SH-SY5Y (cell line): ENCODE measurements at regions not wholly inside any gene's neighbourhood (a gene's known extent, or its start where the extent isn't known, plus 50 kb on each side); places are given as distances from the start of the nearest gene placed in this dataset.

Experiments used
- GATA2 ChIP-seq: IDR thresholded peaks from 2 replicates; pipeline ENCODE4 v1.6.1; 2011; ENCODE audit warnings: mild to moderate bottlenecking, low read depth, low read length
- GATA3 ChIP-seq: IDR thresholded peaks from 2 replicates; pipeline ENCODE4 v1.6.1; 2011; ENCODE audit warnings: low read depth, mild to moderate bottlenecking, low read length, moderate library complexity

DNA sequence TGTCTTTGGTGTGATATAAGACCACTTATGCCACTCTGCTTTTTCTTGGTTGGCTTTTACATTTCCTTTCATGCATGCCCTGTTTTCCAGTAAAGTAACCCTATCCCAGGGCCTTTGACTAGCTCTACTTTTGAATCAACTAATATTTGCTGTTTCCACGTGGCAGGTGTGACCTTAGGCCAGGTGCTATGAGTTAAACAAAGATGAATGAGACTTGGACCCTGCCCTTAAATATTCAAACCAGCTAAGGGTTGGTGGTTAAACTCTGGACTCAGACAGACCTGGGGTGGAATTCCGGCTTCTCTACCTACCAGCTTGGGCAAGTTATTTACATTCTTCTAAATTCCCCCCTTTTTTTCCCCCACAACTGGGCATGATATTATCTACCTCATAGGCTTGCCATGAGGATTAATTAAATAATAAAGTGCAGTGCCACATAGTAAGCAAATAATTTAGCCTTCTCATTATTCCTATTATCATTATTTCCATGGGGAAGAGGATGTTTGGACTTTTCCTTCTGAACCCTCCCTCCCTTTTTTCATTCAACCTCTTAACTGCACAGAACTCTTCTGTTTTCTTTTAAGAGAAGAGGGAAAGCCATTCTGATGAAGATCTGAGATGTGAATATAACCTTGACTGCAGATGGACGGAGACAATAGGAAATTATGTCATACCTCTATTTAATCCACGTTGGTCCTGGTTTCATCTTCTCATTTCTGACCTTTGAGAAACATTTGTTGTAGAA is 143.6 kb upstream of the TNFAIP3 start:
- TF ChIP-seq GATA3, result no peak
- no peak for TF ChIP-seq GATA2

DNA sequence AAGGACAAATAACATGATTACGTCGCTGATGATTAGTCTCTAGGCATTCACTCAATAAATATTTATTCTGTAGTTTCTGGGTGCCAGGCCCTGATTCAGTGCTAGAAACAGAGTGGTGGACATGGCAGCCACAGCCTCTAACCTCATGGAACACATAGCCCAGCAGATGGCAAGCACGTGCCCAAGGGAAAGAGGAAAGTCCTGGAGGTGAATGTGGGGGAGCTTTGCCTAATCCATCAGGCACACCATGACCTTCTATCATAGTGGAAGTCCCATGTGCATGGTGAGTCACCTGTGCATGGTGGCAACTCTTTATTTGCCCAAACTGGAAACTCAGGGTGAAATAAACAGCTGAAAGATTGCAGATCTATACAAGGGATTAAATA is 143.0 kb upstream of the TNFAIP3 start:
- TF ChIP-seq GATA2, result no peak
- no peak for TF ChIP-seq GATA3

DNA sequence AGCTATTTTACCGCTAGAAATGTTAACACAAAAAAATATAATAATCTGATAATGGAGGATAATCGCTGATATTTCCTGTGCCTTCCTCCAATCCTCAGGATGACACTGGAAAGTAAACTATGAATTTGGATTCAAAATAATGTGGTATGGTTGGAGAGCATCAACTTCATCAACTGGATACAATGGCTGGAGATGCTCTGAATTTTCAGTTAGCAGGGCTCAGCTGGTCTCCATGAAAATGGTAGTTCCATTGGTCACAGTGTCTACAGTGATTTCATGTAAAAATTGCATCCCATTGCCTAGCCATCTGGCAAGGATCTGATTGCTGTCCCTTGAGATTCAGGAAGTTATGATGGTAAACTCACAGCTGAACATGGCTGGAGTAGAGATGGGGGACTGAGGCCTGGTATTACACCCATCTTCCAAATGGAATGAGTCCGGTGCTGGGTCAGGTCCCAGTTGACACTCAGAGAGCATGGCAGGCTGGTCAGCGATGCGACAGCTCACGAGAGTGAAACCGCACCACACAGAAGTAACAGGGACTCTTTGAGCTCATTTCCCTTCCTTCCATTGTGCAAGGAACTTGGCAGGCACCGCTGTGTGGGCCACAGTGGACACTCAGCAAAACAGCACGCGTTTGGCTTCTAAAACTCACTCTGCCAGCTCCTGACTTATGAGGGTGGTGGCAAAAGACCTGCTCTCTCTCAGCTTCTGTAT is 142.4 kb upstream of the TNFAIP3 start:
- TF ChIP-seq GATA2 (no peak), GATA3 (no peak)

GRCh38 chr6:137725949-137726348 is 141.1 kb upstream of the TNFAIP3 start:
- TF ChIP-seq GATA3 (no peak), GATA2 (no peak)

DNA sequence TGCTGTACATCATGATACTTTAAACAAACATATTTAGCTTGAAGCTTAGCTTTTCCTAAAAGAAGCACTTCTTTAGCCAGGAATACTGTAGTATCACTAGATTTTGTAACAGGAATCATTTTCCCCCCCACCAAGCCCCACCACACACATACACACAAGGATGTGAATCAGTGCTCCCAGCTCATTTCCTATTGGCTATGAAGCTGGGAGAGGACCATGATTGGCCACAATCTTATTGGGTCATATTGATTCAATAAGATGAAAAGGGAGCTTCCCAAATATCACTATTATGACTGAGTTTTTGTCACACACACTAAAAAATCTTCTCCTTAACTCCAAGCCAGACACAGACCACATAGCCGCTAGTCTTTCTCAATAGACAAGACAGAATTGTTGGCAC is 140.5 kb upstream of the TNFAIP3 start:
- TF ChIP-seq GATA3, result no peak
- no peak for TF ChIP-seq GATA2

DNA sequence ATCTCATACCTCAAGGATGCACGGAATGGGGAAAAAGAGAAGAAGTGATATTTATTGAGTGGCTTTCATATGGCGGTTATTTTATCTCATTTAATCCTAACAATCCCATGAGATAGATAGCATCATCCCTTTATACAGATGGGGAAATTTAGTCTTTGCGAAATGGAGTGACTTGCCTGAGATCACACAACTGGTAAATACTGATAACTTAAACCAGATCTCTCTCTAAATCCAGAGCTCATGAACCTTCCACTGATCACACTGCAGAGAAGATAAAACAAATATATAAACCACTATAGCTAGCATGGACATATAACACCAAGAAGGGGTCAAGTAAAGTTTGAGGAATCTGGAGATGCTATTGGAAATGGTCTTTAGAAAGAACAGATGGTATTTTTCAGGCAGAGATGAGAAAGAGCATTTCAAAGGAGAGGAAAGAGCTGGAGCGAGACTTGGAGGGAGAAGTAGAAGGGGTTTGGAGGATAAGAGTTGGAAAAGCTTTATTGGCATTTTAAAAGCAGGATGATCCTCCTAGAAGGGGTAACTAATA is 139.8 kb upstream of the TNFAIP3 start:
- TF ChIP-seq GATA2 (no peak), GATA3 (no peak)

GRCh38 chr6:137728386-137729349 is 138.4 kb upstream of the TNFAIP3 start:
- TF ChIP-seq GATA3, result no peak
- no peak for TF ChIP-seq GATA2

- no peak for TF ChIP-seq GATA3
- TF ChIP-seq GATA2, result no peak
Measured at GRCh38 chr6:137729866-137730629, 137.0 kb upstream of the TNFAIP3 start.

GRCh38 chr6:137731600-137731959 is 135.5 kb upstream of the TNFAIP3 start:
- TF ChIP-seq GATA2, result no peak
- TF ChIP-seq GATA3, result no peak

DNA sequence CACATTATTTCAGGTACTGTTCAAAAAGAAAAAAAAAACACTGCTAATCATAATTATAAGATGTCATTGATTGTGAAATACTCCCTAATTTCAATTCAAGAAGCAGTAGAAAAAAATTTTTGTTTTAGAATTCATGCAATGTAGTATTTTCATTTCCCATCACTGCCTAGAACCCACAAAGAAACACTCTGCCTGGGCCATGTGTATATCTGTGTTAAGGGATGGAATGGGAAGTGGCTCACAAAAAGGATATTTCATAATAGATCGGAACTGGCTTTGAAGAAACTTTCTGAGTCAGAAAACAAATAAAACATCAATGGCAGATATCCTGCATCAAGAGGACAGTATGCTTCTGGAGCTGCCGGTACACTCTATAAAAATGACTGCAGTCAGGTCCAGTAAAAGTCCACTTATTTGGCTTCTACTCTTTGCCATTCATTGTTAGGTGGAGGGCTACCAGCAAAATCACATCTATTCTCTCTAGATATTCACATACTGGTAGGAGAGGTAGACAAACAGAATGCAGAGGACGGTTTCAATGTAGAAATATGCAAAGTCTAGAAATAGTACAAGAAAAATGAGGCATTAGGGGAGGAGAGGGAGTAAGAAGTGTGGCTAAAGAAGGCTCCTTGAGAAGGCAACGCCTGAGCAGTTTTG is 135.0 kb upstream of the TNFAIP3 start:
- TF ChIP-seq GATA2 (no peak), GATA3 (no peak)

DNA sequence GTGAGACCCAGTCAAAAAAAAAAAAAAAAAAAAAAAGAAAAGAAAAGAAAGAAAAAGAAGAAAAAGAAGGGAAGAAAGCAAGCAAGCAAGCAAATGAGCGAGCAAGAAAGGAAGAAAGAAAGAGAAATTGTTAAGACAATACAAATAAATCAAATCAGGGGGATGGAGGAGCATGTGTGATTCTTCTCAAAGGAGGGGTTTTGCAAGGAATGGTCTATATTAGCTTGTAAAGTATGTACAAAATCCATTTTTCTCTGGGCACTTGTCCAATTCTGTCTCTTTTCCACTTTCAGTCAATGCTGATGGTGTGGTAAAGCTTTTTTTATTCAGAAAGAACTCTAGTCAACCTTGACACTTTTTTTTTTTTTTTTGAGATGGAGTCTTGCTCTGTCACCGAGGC is 133.7 kb upstream of the TNFAIP3 start:
- TF ChIP-seq GATA2, result no peak
- TF ChIP-seq GATA3, result no peak

DNA sequence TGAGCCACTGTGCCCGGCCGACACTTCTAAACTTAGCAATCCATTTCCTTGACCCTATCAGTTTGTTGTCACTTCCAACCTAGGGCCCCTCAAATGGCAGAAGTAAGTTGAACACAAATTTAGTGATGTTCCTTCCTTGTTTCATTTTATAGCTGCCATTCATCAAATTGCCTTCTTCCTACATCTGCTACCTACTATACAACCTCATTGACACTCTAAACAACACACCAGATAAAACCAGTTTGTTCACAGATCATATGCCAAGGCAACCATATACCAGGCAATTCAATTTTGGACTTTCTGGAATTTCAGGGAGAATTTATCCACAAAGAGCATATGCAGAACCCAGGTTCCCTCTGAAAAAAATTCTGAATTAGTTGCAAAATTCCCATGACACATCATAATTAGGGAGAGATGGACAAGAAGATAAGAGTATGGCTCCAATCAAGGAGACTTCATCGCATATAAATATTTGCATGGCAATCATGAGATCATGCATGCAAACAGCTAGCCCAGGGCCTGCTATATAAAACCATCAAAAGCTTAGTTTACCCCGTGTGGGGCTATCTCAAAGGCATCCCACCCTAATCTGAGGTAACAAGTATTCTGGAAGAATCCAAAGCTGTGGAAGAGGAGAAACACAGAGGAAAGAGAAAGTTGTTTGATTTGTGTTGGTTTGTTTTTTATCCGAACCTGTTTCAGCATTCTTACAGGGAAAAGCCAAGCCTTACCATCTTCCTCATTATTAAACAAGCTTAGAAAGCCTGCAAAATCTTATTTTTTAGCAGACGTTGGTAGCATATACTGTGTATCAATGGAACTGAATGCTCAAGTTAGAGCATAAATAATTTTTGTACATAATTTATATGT is 132.8 kb upstream of the TNFAIP3 start:
- TF ChIP-seq GATA2 (peak; percentile 23; the same call in 1 of the 2 replicates), GATA3 (no peak)
